KMS-11 (cell line): ENCODE measurements at regions not wholly inside any gene's neighbourhood (a gene's known extent, or its start where the extent isn't known, plus 50 kb on each side); places are given as distances from the start of the nearest gene placed in this dataset.
"Not testable (repeated sequence)": the region's sequence is repeated elsewhere in the genome, so short reads cannot be mapped to it uniquely, and the experiment has no call there.

ENCODE experiments used
- H2AFZ ChIP-seq: fragments of 200-600 bp; sonication (generic); 2 replicates; pipeline ENCODE4 v1.6.1; 2016; ENCODE audit warnings: antibody characterized with exemption, mixed run types, low read depth
- H3K27ac ChIP-seq: fragments of 200-600 bp; sonication (generic); 2 replicates; pipeline ENCODE4 v1.6.1; 2016; ENCODE audit warnings: mild to moderate bottlenecking, mixed run types
- H3K27me3 ChIP-seq: fragments of 200-600 bp; sonication (generic); 2 replicates; pipeline ENCODE4 v1.6.1; 2017; ENCODE audit warnings: mild to moderate bottlenecking, low read depth, mixed run types, moderate library complexity; ENCODE audit not compliant: insufficient read depth
- H3K36me3 ChIP-seq: fragments of 200-600 bp; sonication (generic); 2 replicates; pipeline ENCODE4 v1.6.1; 2017; ENCODE audit warnings: mild to moderate bottlenecking, mixed run types; ENCODE audit not compliant: insufficient read depth
- H3K4me1 ChIP-seq: fragments of 200-600 bp; sonication (generic); 2 replicates; pipeline ENCODE4 v1.6.1; 2016; ENCODE audit warnings: mild to moderate bottlenecking, low read depth, mixed run types; ENCODE audit not compliant: poor library complexity, severe bottlenecking
- H3K4me2 ChIP-seq: fragments of 200-600 bp; sonication (generic); 2 replicates; pipeline ENCODE4 v1.7.0; 2016; ENCODE audit warnings: mild to moderate bottlenecking, mixed run types
- H3K4me3 ChIP-seq: fragments of 200-600 bp; sonication (generic); IDR thresholded peaks from 2 replicates; pipeline ENCODE4 v1.6.1; 2017; ENCODE audit warnings: low read depth, low read length, mixed read lengths; ENCODE audit not compliant: insufficient read depth
- H3K79me2 ChIP-seq: fragments of 200-600 bp; sonication (generic); 2 replicates; pipeline ENCODE4 v1.6.1; 2016; ENCODE audit warnings: low read depth, mixed run types; ENCODE audit not compliant: insufficient read depth
- H3K9ac ChIP-seq: fragments of 200-600 bp; sonication (generic); 2 replicates; pipeline ENCODE4 v1.6.1; 2016; ENCODE audit warnings: mild to moderate bottlenecking, mixed run types
- H4K20me1 ChIP-seq: fragments of 200-600 bp; sonication (generic); 2 replicates; pipeline ENCODE4 v1.6.1; 2016; ENCODE audit warnings: mild to moderate bottlenecking, mixed run types; ENCODE audit not compliant: insufficient read depth
- TF ChIP-seq, protein P1 (sequence below): fragments of 200-600 bp; sonication (generic); conservative IDR thresholded peaks from 2 replicates; pipeline ENCODE4 v1.6.1; 2017; ENCODE audit warnings: low read depth, mild to moderate bottlenecking, antibody characterized with exemption, low read length, moderate library complexity, mixed read lengths

DNA sequence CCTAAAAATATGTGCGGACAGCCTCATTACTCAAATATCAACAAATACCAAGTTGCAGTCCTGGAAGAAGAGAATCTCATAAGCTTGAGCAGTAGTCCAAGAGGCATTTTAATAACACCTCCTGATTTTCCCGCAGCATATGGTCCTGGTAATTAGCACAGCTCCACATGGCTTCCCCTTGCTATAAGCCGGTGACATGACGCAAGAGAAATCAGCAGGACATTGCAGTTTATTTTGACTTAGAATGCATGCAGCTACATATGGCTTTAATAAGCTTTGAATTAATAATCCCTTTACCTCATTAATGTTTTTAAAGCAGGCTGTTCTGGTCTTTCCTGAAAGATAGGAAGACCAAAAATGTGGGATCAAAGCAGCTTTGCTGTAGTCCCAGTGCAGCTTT, 137.6 kb downstream of the RAMP3 start:
- no peak overlapping the region for H3K4me2 ChIP-seq
- H3K36me3 ChIP-seq, result no peaks in the 10 kb centered on the region
- no peak overlapping the region for H3K27ac ChIP-seq
- no peak overlapping the region for H3K4me3 ChIP-seq
- H2AFZ ChIP-seq, result no peak overlapping the region
- no peak overlapping the region for H3K9ac ChIP-seq
- no peaks in the 10 kb centered on the region for H4K20me1 ChIP-seq
- TF ChIP-seq, protein P1, sequence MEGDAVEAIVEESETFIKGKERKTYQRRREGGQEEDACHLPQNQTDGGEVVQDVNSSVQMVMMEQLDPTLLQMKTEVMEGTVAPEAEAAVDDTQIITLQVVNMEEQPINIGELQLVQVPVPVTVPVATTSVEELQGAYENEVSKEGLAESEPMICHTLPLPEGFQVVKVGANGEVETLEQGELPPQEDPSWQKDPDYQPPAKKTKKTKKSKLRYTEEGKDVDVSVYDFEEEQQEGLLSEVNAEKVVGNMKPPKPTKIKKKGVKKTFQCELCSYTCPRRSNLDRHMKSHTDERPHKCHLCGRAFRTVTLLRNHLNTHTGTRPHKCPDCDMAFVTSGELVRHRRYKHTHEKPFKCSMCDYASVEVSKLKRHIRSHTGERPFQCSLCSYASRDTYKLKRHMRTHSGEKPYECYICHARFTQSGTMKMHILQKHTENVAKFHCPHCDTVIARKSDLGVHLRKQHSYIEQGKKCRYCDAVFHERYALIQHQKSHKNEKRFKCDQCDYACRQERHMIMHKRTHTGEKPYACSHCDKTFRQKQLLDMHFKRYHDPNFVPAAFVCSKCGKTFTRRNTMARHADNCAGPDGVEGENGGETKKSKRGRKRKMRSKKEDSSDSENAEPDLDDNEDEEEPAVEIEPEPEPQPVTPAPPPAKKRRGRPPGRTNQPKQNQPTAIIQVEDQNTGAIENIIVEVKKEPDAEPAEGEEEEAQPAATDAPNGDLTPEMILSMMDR, result no peak
- peaks cover 34% of the 10 kb centered on the region for H3K4me1 ChIP-seq
- no peaks in the 10 kb centered on the region for H3K79me2 ChIP-seq
- no peaks in the 10 kb centered on the region for H3K27me3 ChIP-seq

DNA sequence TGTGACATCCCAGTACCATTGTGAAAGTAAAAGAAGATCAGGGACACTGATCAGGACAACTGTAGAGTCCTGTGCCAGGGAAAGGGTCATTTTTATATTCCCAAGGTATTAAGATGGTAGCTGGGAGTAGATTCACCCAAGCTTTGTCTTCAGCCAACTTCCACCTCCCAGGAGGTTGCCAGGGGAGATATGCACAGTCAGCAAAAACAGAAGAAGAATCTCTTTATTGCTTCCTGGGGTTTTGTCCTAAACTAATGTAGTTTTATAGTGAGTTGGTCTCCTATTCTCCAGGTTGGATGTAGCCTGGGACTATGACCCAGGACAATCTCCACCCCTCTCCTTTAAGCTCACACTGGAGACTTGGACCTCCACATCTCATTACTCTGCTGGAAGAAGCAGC, 139.2 kb downstream of the RAMP3 start:
- Histone ChIP-seq H3K9ac (no peak overlapping the region), H3K4me3 (no peak overlapping the region), H2AFZ (no peak overlapping the region), H3K27ac (no peak overlapping the region), H3K4me1 (peaks cover 19% of the 10 kb centered on the region), H3K36me3 (no peaks in the 10 kb centered on the region), H4K20me1 (no peaks in the 10 kb centered on the region), H3K27me3 (no peaks in the 10 kb centered on the region), H3K79me2 (no peaks in the 10 kb centered on the region), H3K4me2 (no peak overlapping the region)
- TF ChIP-seq, protein P1, result no peak

DNA sequence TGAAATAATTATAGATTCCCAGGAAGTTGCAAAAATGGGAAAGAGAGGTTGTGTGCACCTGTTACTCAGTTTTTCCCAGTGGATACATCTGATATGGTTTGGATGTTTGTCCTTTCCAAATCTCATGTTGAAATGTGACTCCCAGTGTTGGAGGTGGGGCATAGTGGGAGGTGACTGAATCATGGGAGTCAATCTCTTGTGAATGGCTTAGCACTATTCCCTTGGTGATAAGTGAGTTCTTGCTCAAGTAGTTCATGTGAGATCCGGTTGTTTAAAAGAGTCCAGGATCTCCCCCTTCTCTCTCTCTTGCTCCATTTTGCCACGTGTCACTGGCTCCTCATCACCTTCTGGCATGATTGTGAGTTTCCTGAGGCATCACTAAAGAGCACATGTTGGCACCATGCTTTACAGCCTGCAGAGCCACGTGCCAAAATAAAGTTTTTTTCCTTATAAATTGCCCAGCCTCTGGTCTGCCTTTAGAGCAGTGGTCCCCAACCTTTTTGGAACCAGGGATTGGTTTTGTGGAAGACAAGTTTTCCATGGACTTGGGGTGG, 149.2 kb downstream of the RAMP3 start:
- no peaks in the 10 kb centered on the region for H3K27me3 ChIP-seq
- no peaks in the 10 kb centered on the region for H3K36me3 ChIP-seq

DNA sequence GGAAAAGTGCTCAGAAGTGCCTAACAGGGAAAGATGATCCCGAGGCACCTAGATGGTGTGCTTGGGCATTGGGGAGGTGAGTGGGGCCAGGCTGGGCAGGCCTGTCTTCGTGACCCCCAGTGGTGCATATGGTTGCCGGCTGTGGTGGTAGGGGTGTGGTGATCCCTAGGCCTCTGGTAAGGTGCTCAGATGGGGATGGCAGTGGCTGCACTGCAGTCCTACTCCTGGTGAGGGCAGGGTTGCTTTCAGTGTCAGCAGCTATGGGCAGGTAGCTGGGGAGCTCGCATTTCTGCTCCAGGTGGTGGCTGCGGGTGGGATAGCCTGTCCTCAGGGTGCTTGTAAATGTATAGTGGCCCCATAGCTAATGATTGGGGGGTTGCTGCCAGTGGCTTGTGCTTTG, 154.0 kb downstream of the RAMP3 start:
- no peaks in the 10 kb centered on the region for H3K36me3 ChIP-seq
- TF ChIP-seq, protein P1, result no peak
- no peak overlapping the region for H3K4me2 ChIP-seq
- no peaks in the 10 kb centered on the region for H3K4me1 ChIP-seq
- no peak overlapping the region for H3K4me3 ChIP-seq
- H3K9ac ChIP-seq, result no peak overlapping the region
- no peak overlapping the region for H3K27ac ChIP-seq
- H3K79me2 ChIP-seq, result no peaks in the 10 kb centered on the region
- H4K20me1 ChIP-seq, result no peaks in the 10 kb centered on the region
- no peak overlapping the region for H2AFZ ChIP-seq
- H3K27me3 ChIP-seq, result no peaks in the 10 kb centered on the region

More for the DNA sequence above, 149.2 kb downstream of the RAMP3 start:
- Histone ChIP-seq H4K20me1 (no peaks in the 10 kb centered on the region), H3K4me2 (no peak overlapping the region), H3K9ac (no peak overlapping the region), H3K79me2 (no peaks in the 10 kb centered on the region), H3K4me1 (no peaks in the 10 kb centered on the region), H2AFZ (no peak overlapping the region), H3K4me3 (no peak overlapping the region), H3K27ac (no peak overlapping the region)
- TF ChIP-seq, protein P1, result no peak

DNA sequence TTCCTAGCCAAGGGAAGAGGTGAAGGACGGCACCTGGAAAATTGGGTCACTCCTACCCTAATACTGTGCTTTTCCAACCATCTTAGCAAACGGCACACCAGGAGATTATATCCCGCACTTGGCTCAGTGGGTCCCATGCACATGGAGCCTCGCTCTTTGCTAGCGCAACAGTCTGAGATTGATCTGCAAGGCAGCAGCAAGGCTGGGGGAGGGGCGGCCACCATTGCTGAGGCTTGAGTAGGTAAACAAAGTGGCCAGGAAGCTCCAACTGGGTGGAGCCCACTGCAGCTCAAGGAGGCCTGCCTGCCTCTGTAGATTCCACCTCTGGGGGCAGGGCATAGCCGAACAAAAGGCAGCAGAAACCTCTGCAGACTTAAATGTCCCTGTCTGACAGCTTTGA, 157.9 kb downstream of the RAMP3 start:
- not testable (repeated sequence) for H3K9ac ChIP-seq, H3K4me3 ChIP-seq, H2AFZ ChIP-seq, H4K20me1 ChIP-seq, H3K4me2 ChIP-seq, H3K4me1 ChIP-seq, H3K79me2 ChIP-seq, H3K27ac ChIP-seq, H3K27me3 ChIP-seq, H3K36me3 ChIP-seq
